Loucy (cell line): ENCODE measurements at regions not wholly inside any gene's neighbourhood (a gene's known extent, or its start where the extent isn't known, plus 50 kb on each side); places are given as distances from the start of the nearest gene placed in this dataset.

Experiments
- H2AFZ ChIP-seq: fragments of 200-600 bp; sonication (generic); 2 replicates; pipeline ENCODE4 v1.6.0; 2016; ENCODE audit warnings: antibody characterized with exemption, mild to moderate bottlenecking, low read length, moderate library complexity
- H3F3A ChIP-seq: fragments of 200-600 bp; 2 replicates; pipeline ENCODE4 v1.6.0; 2016; ENCODE audit warnings: antibody characterized with exemption, low read depth, mild to moderate bottlenecking
- H3K27me3 ChIP-seq: fragments of 200-600 bp; sonication (generic); 2 replicates; pipeline ENCODE4 v1.6.1; 2014; ENCODE audit warnings: low read length, mild to moderate bottlenecking; ENCODE audit not compliant: insufficient read depth, poor library complexity, severe bottlenecking
- H3K36me3 ChIP-seq: fragments of 200-600 bp; sonication (generic); 2 replicates; pipeline ENCODE4 v1.6.1; 2016; ENCODE audit warnings: low read length; ENCODE audit not compliant: insufficient read depth
- H3K4me1 ChIP-seq: fragments of 200-600 bp; sonication (generic); 2 replicates; pipeline ENCODE4 v1.5.1; 2014; ENCODE audit warnings: low read length, mild to moderate bottlenecking; ENCODE audit not compliant: insufficient read depth, poor library complexity, severe bottlenecking
- H3K4me2 ChIP-seq: fragments of 200-600 bp; sonication (generic); 2 replicates; pipeline ENCODE4 v1.6.0; 2014; ENCODE audit warnings: antibody characterized with exemption, low read length, low read depth, mild to moderate bottlenecking; ENCODE audit not compliant: poor library complexity, severe bottlenecking
- H3K4me3 ChIP-seq: fragments of 200-600 bp; sonication (generic); 2 replicates; pipeline ENCODE4 v1.5.1; 2014; ENCODE audit warnings: low read length, mild to moderate bottlenecking, mixed read lengths; ENCODE audit not compliant: poor library complexity, severe bottlenecking
- H3K79me2 ChIP-seq: fragments of 200-600 bp; sonication (generic); 2 replicates; pipeline ENCODE4 v1.6.1; 2014; ENCODE audit warnings: low read length; ENCODE audit not compliant: insufficient read depth
- H3K9ac ChIP-seq: fragments of 200-600 bp; sonication (generic); 2 replicates; pipeline ENCODE4 v1.6.0; 2014; ENCODE audit warnings: mild to moderate bottlenecking, low read depth, low read length, moderate library complexity; ENCODE audit not compliant: poor library complexity, severe bottlenecking
- H3K9me2 ChIP-seq: fragments of 200-600 bp; sonication (generic); replicated peaks from 2 replicates; pipeline ENCODE4 v1.6.1; 2016; ENCODE audit warnings: low read depth, low read length, mixed read lengths
- H3K9me3 ChIP-seq: fragments of 200-600 bp; sonication (generic); 2 replicates; pipeline ENCODE4 v1.6.1; 2014; ENCODE audit warnings: mild to moderate bottlenecking, antibody characterized with exemption, low read length, low read depth; ENCODE audit not compliant: insufficient read depth
- H4K20me1 ChIP-seq: fragments of 200-600 bp; sonication (generic); 2 replicates; pipeline ENCODE4 v1.6.0; 2014; ENCODE audit warnings: antibody characterized with exemption, low read length, mild to moderate bottlenecking; ENCODE audit not compliant: insufficient read depth, poor library complexity, severe bottlenecking
- CTCF ChIP-seq: fragments of 200-600 bp; sonication (generic); conservative IDR thresholded peaks from 2 replicates; pipeline ENCODE4 v1.5.1; 2014; ENCODE audit warnings: mild to moderate bottlenecking, antibody characterized with exemption, low read length
- EZH2phosphoT487 ChIP-seq: fragments of 200-600 bp; IDR thresholded peaks from 2 replicates; pipeline ENCODE4 v1.6.1; 2018; ENCODE audit warnings: antibody characterized with exemption, mild to moderate bottlenecking, moderate library complexity, borderline replicate concordance

GRCh38 chr11:106187860-106188456, 110.5 kb downstream of the AASDHPPT start:
- Histone ChIP-seq H4K20me1 (no peaks in the 10 kb centered on the region), H3K4me2 (no peak overlapping the region), H3K4me1 (no peaks in the 10 kb centered on the region), H3F3A (no peaks in the 10 kb centered on the region), H3K9me2 (no peaks in the 10 kb centered on the region), H3K27me3 (no peaks in the 10 kb centered on the region), H3K79me2 (no peaks in the 10 kb centered on the region), H3K9me3 (no peaks in the 10 kb centered on the region), H3K4me3 (no peak overlapping the region), H3K9ac (no peak overlapping the region), H2AFZ (no peak overlapping the region), H3K36me3 (no peaks in the 10 kb centered on the region)
- no peak for TF ChIP-seq EZH2phosphoT487
- TF ChIP-seq CTCF: no peak

GRCh38 chr11:106193956-106194355, 116.5 kb downstream of the AASDHPPT start:
- Histone ChIP-seq H2AFZ (no peak overlapping the region), H3K4me1 (no peaks in the 10 kb centered on the region), H3K79me2 (no peaks in the 10 kb centered on the region), H3K4me3 (no peak overlapping the region), H3K9ac (no peak overlapping the region), H3K27me3 (no peaks in the 10 kb centered on the region), H3F3A (no peaks in the 10 kb centered on the region), H3K36me3 (no peaks in the 10 kb centered on the region), H3K4me2 (no peak overlapping the region), H3K9me2 (no peaks in the 10 kb centered on the region), H4K20me1 (no peaks in the 10 kb centered on the region), H3K9me3 (no peaks in the 10 kb centered on the region)
- TF ChIP-seq EZH2phosphoT487 (no peak), CTCF (no peak)

- Histone ChIP-seq H3K9me3 (no peaks in the 10 kb centered on the region), H3K9ac (no peak overlapping the region), H3K79me2 (no peaks in the 10 kb centered on the region), H3K4me2 (no peak overlapping the region), H3F3A (no peaks in the 10 kb centered on the region), H3K4me3 (no peak overlapping the region), H2AFZ (no peak overlapping the region), H3K36me3 (no peaks in the 10 kb centered on the region), H3K27me3 (no peaks in the 10 kb centered on the region), H3K9me2 (no peaks in the 10 kb centered on the region), H3K4me1 (no peaks in the 10 kb centered on the region), H4K20me1 (no peaks in the 10 kb centered on the region)
- TF ChIP-seq EZH2phosphoT487: no peak
- TF ChIP-seq CTCF: no peak
Observed at GRCh38 chr11:106197438-106197837, 120.0 kb downstream of the AASDHPPT start.
